T-helper 17 cell (primary cell): ENCODE measurements at regions not wholly inside any gene's neighbourhood (a gene's known extent, or its start where the extent isn't known, plus 50 kb on each side); places are given as distances from the start of the nearest gene placed in this dataset.
"Not testable (repeated sequence)": the region's sequence is repeated elsewhere in the genome, so short reads cannot be mapped to it uniquely, and the experiment has no call there.

Source experiments
- ATAC-seq: fragments of 150-1000 bp; cut with Tn5 transposase; 2 replicates; pipeline ENCODE4 v1.10.0; 2021; ENCODE audit warnings: mild to moderate bottlenecking, moderate library complexity
- DNase-seq, 3 donors: peaks; one replicate each; pipeline versions ENCODE4 v3.0.0 to v3.0.0-alpha.2; 2020 to 2021
- H3K9me3 ChIP-seq: one replicate; pipeline ENCODE4 v1.7.0; 2013; ENCODE audit warnings: low read length, mild to moderate bottlenecking; ENCODE audit not compliant: control insufficient read depth, poor library complexity, severe bottlenecking
- H3K27ac Mint-ChIP-seq: one replicate; pipeline ENCODE4 v1.8.0; 2022; ENCODE audit warnings: mild to moderate bottlenecking, moderate library complexity, mixed read lengths
- H3K27me3 Mint-ChIP-seq: one replicate; pipeline ENCODE4 v1.8.0; 2022; ENCODE audit warnings: mixed read lengths
- H3K36me3 Mint-ChIP-seq: one replicate; pipeline ENCODE4 v1.8.0; 2022; ENCODE audit warnings: low read depth, mixed read lengths
- H3K4me1 Mint-ChIP-seq: one replicate; pipeline ENCODE4 v1.8.0; 2022; ENCODE audit warnings: mild to moderate bottlenecking, mixed read lengths
- H3K4me3 Mint-ChIP-seq: one replicate; pipeline ENCODE4 v1.8.0; 2022; ENCODE audit warnings: mild to moderate bottlenecking, moderate library complexity, mixed read lengths

DNA sequence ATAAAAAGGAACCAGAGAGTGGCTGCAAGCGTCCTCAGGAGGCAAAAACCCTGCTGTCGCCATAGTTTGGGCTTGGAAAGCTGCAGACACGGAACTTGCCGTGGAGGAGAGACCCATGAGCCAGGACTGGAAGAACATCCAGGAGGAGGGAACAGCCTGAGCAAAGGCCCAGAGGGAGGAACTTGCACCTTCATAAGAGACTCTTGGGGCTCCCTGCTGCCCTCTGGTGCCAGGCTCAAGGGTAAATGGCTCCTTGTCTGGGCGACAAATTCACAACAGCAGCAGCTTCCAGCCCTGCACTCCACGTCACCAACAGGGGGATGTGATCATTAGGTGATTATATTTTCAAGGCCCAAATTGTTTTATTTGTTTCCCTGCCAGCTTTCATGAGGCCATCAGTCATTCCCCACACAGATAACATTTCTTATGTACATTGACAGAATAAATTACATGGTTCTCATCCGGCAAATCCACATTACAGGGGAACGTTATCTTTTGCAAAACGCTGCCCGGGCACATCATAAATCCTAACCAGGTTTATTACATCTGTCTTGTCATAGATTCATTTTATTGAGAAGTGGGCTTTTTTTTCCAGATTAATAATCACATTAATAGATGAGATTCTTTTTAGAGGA lies 143.0 kb upstream of the GRIK3 start:
- ATAC-seq (no peak), DNase-seq (no peak)
- no peak overlapping the region for H3K4me3 Mint-ChIP-seq
- no peaks in the 10 kb centered on the region for H3K9me3 ChIP-seq
- H3K4me1 Mint-ChIP-seq = no peaks in the 10 kb centered on the region
- no peak overlapping the region for H3K27ac Mint-ChIP-seq
- peaks cover 92% of the 10 kb centered on the region for H3K27me3 Mint-ChIP-seq
- H3K36me3 Mint-ChIP-seq = peaks cover 3% of the 10 kb centered on the region

DNA sequence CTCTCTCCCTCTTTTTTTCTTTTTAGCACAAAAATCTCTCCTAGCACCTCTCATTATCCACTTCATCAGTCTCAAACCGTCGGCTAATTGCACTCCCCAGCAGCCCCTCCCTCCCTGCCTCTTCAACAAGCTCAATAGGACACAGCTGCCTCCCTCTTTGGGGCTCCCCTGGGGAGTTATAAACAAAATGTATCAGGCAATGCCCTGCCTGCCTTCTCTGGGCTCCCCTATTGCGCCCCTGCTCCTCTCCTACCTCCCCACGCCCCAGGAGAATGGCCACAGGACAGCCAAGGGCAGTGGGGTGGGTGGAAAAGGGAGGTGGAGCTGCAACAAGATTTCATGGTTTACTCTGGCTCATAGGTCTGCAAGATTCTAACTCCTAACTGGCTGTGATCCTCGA lies 147.1 kb upstream of the GRIK3 start:
- H3K36me3 Mint-ChIP-seq = no peaks in the 10 kb centered on the region
- H3K27me3 Mint-ChIP-seq = peaks cover 56% of the 10 kb centered on the region
- no peaks in the 10 kb centered on the region for H3K4me1 Mint-ChIP-seq
- DNase-seq = no peak
- no peaks in the 10 kb centered on the region for H3K9me3 ChIP-seq
- no peak overlapping the region for H3K27ac Mint-ChIP-seq
- ATAC-seq = no peak
- H3K4me3 Mint-ChIP-seq = no peak overlapping the region

DNA sequence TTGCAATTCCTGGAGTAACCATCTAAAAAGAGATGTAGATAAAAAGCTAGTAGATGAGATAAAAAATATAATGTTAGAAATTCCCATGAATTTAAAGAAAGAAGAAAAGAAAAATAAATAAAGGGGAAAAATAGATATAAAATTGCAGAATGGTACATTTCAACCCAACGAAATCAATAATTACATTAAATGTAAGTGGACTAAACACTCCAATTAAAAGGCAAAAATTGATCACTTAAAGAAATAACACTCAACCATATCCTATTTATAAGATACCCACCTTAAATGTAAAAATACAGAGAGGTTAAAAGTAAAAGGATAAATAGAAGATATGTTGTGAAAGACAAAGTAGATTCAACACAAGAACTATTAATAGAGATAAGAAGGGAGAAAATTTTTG lies 150.5 kb upstream of the GRIK3 start:
- H3K27me3 Mint-ChIP-seq = peaks cover 32% of the 10 kb centered on the region
- no peaks in the 10 kb centered on the region for H3K9me3 ChIP-seq
- H3K27ac Mint-ChIP-seq = no peak overlapping the region
- no peaks in the 10 kb centered on the region for H3K36me3 Mint-ChIP-seq
- ATAC-seq (no peak), DNase-seq (no peak)
- no peak overlapping the region for H3K4me3 Mint-ChIP-seq
- no peaks in the 10 kb centered on the region for H3K4me1 Mint-ChIP-seq

DNA sequence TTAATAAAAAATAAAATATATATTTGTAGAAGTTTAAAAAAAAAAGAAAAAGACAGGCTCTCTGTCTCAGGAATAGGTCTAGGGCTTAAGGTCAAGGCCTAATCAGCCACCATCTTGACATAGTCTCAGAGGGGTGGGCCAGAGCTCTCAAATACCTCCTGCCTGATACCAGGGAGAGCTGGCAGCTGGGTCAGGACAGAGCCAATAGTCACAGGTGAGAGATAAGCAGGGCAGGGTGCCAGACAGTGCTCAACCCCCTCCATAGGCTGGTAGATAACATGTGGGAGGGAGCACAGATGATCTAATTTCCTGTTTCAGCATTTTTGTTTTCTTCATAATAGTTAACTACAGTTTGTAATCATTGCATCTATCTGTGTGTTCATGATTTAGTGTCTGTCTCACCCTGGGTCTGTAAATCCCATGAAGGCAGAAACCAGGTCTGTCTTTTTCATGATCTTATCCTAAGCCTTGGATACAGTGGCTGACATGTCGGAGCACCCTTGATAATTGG lies 152.0 kb upstream of the GRIK3 start:
- ATAC-seq = no peak
- Mint-ChIP-seq H3K27ac (no peak overlapping the region), H3K27me3 (peaks cover 34% of the 10 kb centered on the region)

DNA sequence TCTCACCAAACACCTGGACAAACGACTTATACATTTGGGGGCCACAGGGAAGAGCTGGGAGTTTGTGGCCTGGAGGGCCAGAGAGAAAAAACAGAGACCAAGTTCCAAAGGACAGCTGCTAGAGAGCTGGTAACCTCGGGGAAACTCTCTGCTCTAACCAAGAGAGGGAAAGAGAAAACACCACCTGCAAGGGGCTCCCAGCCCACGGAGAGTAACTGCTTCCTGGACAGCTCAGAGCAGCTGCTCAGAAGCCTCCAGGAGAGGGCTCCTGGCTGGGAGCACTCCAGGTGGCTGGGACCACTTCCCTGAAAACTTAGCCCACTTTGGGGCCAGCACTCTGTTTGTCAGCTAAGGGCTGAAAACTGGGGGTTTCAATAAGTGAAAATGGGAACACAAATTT lies 154.8 kb upstream of the GRIK3 start:
- Mint-ChIP-seq H3K27me3 (peaks cover 44% of the 10 kb centered on the region), H3K36me3 (no peaks in the 10 kb centered on the region), H3K4me3 (no peak overlapping the region), H3K27ac (no peak overlapping the region), H3K4me1 (no peaks in the 10 kb centered on the region)
- DNase-seq = no peak
- no peak for ATAC-seq
- no peaks in the 10 kb centered on the region for H3K9me3 ChIP-seq

More for the DNA sequence above, 152.0 kb upstream of the GRIK3 start:
- no peak for DNase-seq
- H3K4me1 Mint-ChIP-seq = no peaks in the 10 kb centered on the region
- H3K4me3 Mint-ChIP-seq = no peak overlapping the region
- no peaks in the 10 kb centered on the region for H3K36me3 Mint-ChIP-seq
- no peaks in the 10 kb centered on the region for H3K9me3 ChIP-seq

DNA sequence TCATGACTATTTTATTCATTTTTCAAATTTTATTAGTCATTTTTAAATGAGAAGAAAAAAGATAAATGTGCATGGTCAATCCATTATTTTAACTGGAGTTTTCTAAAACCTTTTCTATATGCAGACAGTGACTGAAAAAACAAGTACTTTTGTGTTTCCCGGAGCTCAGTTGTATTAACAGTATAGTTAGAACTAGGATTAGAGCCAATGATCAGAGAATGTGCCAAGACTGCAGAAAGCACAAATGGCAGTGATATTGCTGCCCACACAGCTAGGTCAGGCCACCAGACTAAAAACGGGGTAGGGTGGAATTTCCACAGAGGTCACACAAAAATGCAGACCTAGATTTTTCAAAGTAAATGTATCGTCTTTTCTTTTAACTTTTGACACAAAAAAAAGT lies 163.1 kb upstream of the GRIK3 start:
- H3K4me1 Mint-ChIP-seq = no peaks in the 10 kb centered on the region
- peaks cover 38% of the 10 kb centered on the region for H3K27me3 Mint-ChIP-seq
- H3K4me3 Mint-ChIP-seq = no peak overlapping the region
- H3K9me3 ChIP-seq = no peaks in the 10 kb centered on the region
- no peaks in the 10 kb centered on the region for H3K36me3 Mint-ChIP-seq
- ATAC-seq (no peak), DNase-seq (no peak)
- H3K27ac Mint-ChIP-seq = no peak overlapping the region

DNA sequence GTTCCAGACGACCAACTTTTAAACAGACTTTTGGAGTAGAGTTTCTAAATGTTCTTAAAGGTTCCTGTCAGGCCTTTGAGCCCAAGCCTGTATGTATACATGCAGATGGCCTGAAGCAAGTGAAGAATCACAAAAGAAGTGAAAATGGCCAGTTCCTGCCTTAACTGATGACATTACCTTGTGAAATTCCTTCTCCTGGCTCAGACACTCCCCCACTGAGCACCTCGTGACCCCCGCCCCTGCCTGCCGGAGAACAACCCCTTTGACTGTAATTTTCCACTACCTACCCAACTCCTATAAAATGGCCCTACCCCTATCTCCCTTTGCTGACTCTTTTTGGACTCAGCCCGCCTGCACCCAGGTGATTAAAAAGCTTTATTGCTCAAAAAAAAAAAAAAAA lies 180.0 kb upstream of the GRIK3 start:
- not testable (repeated sequence) for H3K27ac Mint-ChIP-seq, ATAC-seq, H3K36me3 Mint-ChIP-seq, H3K4me1 Mint-ChIP-seq, H3K9me3 ChIP-seq, DNase-seq, H3K4me3 Mint-ChIP-seq
- peaks cover 16% of the 10 kb centered on the region for H3K27me3 Mint-ChIP-seq

DNA sequence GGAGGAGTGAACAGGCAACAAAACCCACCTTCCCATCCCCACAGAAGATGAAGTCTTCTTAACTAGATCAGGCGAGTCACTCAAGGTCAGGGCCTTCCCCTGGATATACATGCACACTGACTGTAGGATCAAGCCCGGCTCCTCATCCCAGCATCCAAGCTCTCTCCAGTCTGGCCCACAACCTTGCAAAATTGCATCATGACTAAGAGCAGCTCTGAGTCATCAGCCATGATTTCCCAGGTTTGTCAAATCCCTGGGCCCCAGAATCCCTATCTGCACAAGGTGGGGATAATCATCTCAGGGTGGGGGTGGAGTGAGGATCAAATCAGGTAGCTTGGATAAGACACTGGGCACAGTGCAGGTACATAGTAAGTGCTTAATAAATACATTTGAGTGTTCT lies 199.3 kb upstream of the GRIK3 start:
- Mint-ChIP-seq H3K27me3 (peaks cover 41% of the 10 kb centered on the region), H3K4me3 (no peak overlapping the region), H3K36me3 (no peaks in the 10 kb centered on the region), H3K4me1 (no peaks in the 10 kb centered on the region), H3K27ac (no peak overlapping the region)
- no peak for ATAC-seq
- H3K9me3 ChIP-seq = no peaks in the 10 kb centered on the region
- no peak for DNase-seq

DNA sequence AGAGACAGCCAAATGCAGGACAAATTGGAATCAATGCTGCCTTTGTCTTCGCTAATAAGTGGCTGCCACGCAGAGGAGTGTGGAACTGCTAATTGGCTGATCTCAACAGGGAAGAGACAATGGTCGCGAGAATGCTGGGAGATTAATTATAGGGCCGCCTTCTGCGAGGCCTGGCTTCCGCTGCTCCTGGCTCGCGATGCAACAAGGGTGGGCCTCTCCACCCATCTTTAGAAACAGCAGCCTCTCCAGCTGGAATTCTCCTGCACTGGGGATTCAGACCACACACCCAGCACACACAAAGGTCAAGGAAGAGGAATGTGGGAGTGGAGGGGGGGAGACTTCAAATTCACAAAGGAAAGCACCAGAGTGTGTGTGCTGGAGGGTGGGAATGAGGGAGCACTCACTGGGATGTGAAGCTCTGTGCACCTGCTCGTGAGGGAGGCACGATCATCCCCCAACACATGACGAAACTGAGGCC lies 200.7 kb upstream of the GRIK3 start:
- ATAC-seq = no peak
- H3K9me3 ChIP-seq = no peaks in the 10 kb centered on the region
- H3K36me3 Mint-ChIP-seq = no peaks in the 10 kb centered on the region
- no peak overlapping the region for H3K4me3 Mint-ChIP-seq
- H3K4me1 Mint-ChIP-seq = no peaks in the 10 kb centered on the region
- no peak overlapping the region for H3K27ac Mint-ChIP-seq
- H3K27me3 Mint-ChIP-seq = peaks cover 55% of the 10 kb centered on the region
- no peak for DNase-seq

DNA sequence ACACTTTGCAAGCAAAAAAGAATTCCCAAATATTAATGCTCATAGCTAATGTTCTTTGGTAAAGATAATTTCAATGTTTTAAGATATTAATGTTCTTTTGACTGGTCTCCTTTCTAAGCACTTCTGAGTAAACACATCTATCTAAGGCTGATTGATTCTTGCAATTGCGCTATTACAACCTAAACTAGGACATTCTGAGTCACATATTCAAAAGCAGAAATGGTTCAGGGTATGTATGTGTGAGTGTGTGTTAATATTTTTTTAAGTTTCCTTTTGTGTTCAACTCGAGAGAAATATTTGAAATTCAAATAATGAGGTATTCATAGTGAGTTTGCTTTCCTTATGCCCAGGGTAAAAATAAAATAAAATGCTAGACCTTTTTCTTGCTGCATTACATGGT lies 203.6 kb upstream of the GRIK3 start:
- ATAC-seq = no peak

DNA sequence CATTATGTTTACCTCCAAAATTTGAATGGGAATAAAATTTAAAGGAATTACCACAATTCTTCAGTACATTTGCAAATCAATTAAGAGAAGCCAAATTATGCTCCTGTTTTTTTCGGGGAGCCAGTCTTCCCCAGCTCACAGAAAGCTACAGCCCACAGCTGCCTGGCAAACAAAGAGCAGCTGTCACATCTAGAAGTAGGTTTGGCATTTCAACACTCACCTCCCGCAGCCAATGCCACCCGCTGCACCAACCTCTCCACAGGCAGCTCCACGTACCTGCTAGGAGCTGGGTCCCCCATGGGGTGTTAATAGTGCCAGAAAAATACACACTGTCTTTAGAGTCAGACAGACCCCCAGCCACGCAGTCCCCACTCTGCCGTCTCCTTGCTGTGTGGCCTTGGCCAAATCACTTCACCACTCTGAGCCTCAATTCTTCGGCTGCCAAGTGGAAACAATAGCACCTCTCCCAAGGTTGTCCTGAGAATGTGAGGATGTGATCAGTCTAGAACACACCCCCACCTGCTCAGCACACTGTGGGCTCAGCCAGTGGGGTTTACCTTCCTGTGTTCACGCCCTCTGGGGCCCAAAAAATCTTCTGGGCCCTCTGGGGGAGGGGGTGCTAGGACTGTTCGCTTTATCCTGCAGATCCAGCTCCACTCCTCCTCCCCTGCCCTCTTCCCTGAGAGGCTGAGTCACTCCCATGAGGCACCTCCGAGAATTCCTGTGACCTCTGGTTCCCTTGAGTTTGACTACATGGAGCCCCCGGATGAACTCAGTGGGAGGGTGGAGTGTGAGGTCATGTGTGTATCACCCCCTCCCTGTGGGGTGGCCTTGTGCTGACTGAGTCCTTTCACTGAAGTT lies 204.3 kb upstream of the GRIK3 start:
- no peak for ATAC-seq

More for the DNA sequence above, 203.6 kb upstream of the GRIK3 start:
- Mint-ChIP-seq H3K27ac (no peak overlapping the region), H3K4me1 (no peaks in the 10 kb centered on the region), H3K27me3 (peaks cover 75% of the 10 kb centered on the region), H3K36me3 (no peaks in the 10 kb centered on the region), H3K4me3 (no peak overlapping the region)
- no peak for DNase-seq
- no peaks in the 10 kb centered on the region for H3K9me3 ChIP-seq

DNA sequence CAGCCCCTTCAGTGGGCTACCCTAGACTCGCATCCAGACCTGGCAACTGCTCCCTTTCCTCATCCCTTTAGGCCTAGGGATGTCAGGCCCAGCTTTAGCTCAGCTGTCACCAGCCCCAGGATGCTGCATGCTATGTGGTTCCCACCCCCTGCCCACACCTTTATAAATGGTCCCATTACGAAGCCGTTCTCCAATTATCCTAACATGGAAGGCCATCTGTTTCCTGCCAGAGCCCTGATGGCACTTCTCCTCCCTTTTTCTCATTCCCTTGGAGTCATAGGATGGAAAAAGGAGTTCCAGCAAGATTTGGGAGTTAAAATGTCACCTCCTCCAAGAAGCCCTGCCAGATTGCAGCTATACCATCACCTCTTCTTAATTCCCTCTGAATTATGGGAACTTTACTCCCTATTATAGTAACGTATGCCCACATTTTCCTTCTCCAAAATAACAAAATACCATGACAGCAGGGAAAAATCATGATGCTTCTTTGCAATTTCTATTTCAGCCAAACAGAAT lies 205.0 kb upstream of the GRIK3 start:
- Mint-ChIP-seq H3K27ac (no peak overlapping the region), H3K36me3 (no peaks in the 10 kb centered on the region), H3K27me3 (peaks cover 69% of the 10 kb centered on the region), H3K4me1 (no peaks in the 10 kb centered on the region), H3K4me3 (no peak overlapping the region)
- no peak for DNase-seq
- H3K9me3 ChIP-seq = no peaks in the 10 kb centered on the region
- no peak for ATAC-seq

More for the DNA sequence above, 204.3 kb upstream of the GRIK3 start:
- no peaks in the 10 kb centered on the region for H3K36me3 Mint-ChIP-seq
- H3K9me3 ChIP-seq = no peaks in the 10 kb centered on the region
- peaks cover 73% of the 10 kb centered on the region for H3K27me3 Mint-ChIP-seq
- no peak overlapping the region for H3K27ac Mint-ChIP-seq
- no peak overlapping the region for H3K4me3 Mint-ChIP-seq
- DNase-seq = no peak
- no peaks in the 10 kb centered on the region for H3K4me1 Mint-ChIP-seq

DNA sequence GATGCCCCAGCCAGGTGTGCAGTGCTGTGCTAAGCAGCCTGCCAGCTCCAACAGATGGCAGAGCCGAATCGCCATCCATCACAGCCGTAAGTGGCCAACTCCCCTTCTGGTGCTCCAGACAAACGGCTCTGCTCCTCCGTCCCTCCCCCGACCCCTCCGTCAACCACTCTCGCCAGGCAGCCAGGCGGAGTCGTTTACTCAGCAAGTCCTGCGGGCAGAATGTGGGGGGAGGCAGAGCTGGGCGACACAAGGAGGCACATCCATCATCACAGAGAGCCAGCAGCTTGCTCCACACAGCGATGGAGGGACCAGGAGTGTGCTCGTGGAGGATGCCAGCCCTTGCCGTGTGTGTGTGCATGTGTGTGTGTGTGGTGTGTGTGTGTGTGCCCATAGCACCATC lies 206.6 kb upstream of the GRIK3 start:
- Mint-ChIP-seq H3K27ac (no peak overlapping the region), H3K4me1 (no peaks in the 10 kb centered on the region), H3K4me3 (no peak overlapping the region), H3K27me3 (peaks cover 66% of the 10 kb centered on the region), H3K36me3 (no peaks in the 10 kb centered on the region)
- ATAC-seq (no peak), DNase-seq (no peak)
- no peaks in the 10 kb centered on the region for H3K9me3 ChIP-seq
